ENCODE measurements at regions not wholly inside any gene's neighbourhood (a gene's known extent, or its start where the extent isn't known, plus 50 kb on each side); places are given as distances from the start of the nearest gene placed in this dataset.

DNA sequence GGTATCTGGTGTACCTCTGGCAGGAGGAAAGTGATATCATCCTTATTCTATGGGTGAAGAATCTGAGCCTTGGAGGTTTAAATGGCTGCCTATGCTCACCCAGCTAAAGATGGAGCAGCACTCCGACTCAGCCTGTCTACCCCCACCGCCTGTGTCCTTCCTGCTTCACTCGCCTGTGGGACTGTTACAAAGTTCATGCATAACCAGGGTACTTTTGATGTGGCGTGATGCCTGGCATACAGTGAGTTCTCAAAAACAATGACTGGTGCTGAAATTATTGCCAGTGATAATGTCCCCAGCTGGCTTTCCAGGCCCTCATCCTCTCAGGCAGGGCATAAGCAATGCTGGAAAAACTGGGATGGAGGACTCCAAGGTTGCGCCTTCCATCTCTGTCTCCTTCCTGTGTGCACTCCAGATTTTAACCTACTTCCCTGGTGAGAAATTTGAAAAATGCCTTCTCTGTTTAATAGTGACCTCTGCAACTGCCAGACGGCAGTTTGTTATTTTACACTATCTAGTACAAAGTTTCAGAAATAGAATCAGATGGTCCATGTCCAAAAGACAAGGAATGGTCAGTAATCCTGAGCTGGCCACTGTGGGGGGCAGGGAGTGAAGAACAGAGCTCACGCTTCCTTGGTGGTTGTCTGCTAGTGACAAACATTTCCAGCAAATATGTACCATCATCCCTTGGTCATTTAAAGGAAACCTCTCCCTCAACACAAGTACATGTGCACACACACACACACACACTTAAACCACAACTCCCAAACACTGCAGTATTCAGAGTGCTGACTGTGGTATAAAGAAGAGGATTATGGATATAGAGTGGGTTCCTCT is 86.5 kb upstream of the NMNAT3 start:
- DNase-seq: no peak
- H3K4me1 Mint-ChIP-seq: peaks cover 11% of the 10 kb centered on the region

DNA sequence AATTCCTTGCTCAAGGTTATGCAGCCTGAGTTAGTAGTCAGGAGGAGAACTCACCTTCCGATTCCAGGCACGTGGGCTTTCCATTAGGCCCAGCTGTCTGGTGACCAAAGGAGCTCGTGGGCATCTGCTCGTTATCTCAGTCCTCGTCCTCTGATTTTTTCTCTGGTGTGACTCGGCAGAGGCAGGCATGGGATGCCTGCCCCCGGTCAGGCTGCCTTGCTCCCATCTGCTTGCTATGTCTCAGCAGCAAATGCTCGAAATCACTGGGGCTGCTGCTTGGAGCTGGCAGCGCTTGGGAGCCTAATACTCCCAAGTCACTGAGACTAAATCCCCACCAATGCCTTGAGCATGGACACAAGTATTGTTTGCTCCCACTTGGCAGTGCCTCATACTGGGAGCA is 84.5 kb upstream of the NMNAT3 start:
- H3K27me3 Mint-ChIP-seq: no peaks in the 10 kb centered on the region
- no peaks in the 10 kb centered on the region for H3K9me3 Mint-ChIP-seq
- DNase-seq: no peak
- H3K27ac Mint-ChIP-seq: no peak overlapping the region
- H3K4me3 Mint-ChIP-seq: no peak overlapping the region
- H3K36me3 Mint-ChIP-seq (ENCODE audit: low read depth): no peaks in the 10 kb centered on the region
- ATAC-seq: no peak
- H3K4me1 Mint-ChIP-seq: peaks cover 11% of the 10 kb centered on the region

More for the DNA sequence above, 86.5 kb upstream of the NMNAT3 start:
- H3K4me3 Mint-ChIP-seq: no peak overlapping the region
- no peak overlapping the region for H3K27ac Mint-ChIP-seq
- H3K9me3 Mint-ChIP-seq: no peaks in the 10 kb centered on the region
- H3K27me3 Mint-ChIP-seq: peaks cover under 1% of the 10 kb centered on the region
- H3K36me3 Mint-ChIP-seq (ENCODE audit: low read depth): no peaks in the 10 kb centered on the region
- ATAC-seq: peak; percentile 58

DNA sequence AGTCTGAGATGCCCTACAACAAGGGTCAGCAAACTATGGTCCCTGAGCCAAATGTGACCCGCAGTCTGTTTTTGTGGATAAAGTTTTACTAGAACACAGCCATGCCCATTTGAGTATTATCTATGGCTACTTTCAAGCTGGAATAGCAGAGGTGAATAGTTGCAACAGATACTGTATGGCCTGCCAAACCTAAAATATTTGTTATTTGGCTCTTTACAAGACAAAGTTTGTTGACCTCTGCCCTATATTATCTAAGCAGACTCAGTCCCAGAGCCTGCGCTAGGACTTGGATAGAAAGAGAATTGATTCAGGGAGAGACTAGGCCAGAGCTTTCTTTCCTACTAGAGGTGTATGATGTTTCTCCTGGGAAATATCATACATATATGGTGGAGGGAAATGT is 81.7 kb upstream of the NMNAT3 start:
- Mint-ChIP-seq H3K27me3 (no peaks in the 10 kb centered on the region), H3K36me3 (ENCODE audit: low read depth) (no peaks in the 10 kb centered on the region), H3K4me3 (no peak overlapping the region), H3K4me1 (peaks cover 11% of the 10 kb centered on the region), H3K27ac (no peak overlapping the region), H3K9me3 (no peaks in the 10 kb centered on the region)
- DNase-seq (no peak), ATAC-seq (no peak)

DNA sequence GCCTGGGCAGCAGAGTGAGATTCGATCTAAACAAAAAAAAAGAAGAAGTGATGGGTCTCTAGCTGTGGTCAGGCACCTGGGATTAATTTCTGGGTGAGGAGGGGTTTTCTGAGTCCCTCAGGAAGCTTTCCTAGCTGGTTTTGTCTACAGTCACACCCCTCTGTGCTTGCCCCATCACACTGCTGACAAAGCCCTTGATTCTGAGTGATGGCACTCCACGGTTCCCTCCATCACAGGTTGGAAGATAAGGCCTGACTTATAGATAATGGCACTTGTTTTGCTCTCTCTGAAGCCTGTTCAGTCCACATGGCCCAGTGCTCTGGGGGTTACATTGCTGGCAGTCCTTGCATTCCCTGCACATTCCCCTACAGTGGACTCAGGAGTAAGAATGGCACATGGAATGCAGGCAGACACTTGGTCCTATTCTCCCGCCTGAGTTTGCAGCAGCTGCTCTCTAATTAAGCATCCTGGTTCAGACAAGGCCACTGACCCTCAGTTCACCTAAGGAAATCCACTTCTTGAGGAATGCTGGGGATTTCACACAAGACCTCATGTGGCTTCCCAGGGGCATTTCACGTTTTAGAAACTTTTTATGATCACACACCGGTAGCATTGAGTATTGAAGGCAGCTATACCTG is 81.0 kb upstream of the NMNAT3 start:
- H3K4me1 Mint-ChIP-seq: peaks cover 5% of the 10 kb centered on the region
- DNase-seq: no peak
- H3K27ac Mint-ChIP-seq: no peak overlapping the region
- H3K9me3 Mint-ChIP-seq: no peaks in the 10 kb centered on the region
- ATAC-seq: no peak
- H3K36me3 Mint-ChIP-seq (ENCODE audit: low read depth): no peaks in the 10 kb centered on the region
- no peak overlapping the region for H3K4me3 Mint-ChIP-seq
- H3K27me3 Mint-ChIP-seq: no peaks in the 10 kb centered on the region

DNA sequence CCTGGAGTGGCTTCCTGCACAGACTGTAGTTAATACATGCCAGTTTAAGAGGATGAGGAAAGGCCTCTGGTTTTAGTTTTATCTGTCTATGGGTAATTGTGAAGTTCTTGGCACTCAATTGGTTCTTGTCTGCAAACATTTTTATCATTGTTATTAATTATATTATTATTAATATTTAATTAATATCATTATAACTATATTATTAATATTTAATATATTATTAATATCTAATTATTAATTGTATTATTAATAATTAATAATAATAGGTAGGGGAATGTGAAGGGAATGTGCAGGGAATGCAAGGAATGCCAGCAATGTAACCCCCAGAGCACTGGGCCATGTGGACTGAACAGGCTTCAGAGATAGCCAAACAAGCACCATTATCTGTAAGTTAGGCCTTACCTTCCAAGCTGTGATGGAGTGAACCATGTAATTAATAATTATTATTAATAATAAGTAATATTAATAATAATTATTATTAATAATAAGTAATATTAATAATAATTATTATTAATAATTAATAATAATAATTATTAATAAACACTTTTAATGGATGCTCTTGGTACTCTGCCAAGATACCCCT is 79.8 kb upstream of the NMNAT3 start:
- no peaks in the 10 kb centered on the region for H3K4me1 Mint-ChIP-seq
- DNase-seq: no peak
- ATAC-seq: no peak
- H3K27me3 Mint-ChIP-seq: no peaks in the 10 kb centered on the region
- H3K36me3 Mint-ChIP-seq (ENCODE audit: low read depth): no peaks in the 10 kb centered on the region
- no peak overlapping the region for H3K4me3 Mint-ChIP-seq
- H3K9me3 Mint-ChIP-seq: no peaks in the 10 kb centered on the region
- H3K27ac Mint-ChIP-seq: no peak overlapping the region

DNA sequence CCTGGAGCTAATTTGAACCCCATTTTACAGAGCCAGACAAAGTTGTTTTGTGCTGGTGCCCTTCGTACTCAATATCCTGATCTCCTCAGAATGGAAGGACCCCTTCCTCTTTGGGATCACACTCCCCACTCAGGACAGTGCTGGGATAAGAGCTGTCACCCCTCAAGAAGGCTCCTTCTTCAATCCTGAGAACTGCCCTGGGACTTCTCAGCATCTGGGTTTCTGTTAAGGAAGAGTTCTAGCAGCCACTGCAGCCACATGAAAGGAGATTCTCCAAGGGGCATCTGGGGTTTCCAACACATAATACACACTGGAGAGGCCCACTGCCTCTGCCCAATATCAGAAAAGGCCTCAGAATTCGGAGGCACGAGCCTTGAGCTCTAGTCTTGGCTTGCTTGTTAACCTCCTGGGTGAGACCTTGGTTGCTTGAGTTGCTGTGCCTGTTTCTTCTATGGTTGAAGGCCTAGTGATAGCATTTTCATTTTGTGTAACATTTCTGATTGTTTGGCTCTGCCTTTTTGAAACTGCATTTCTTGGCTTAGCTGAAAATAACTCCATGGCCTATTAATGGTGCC is 78.8 kb upstream of the NMNAT3 start:
- H3K36me3 Mint-ChIP-seq (ENCODE audit: low read depth): no peaks in the 10 kb centered on the region
- H3K27me3 Mint-ChIP-seq: no peaks in the 10 kb centered on the region
- no peak for DNase-seq
- H3K27ac Mint-ChIP-seq: no peak overlapping the region
- H3K4me3 Mint-ChIP-seq: no peak overlapping the region
- H3K4me1 Mint-ChIP-seq: no peaks in the 10 kb centered on the region
- H3K9me3 Mint-ChIP-seq: no peaks in the 10 kb centered on the region
- no peak for ATAC-seq

DNA sequence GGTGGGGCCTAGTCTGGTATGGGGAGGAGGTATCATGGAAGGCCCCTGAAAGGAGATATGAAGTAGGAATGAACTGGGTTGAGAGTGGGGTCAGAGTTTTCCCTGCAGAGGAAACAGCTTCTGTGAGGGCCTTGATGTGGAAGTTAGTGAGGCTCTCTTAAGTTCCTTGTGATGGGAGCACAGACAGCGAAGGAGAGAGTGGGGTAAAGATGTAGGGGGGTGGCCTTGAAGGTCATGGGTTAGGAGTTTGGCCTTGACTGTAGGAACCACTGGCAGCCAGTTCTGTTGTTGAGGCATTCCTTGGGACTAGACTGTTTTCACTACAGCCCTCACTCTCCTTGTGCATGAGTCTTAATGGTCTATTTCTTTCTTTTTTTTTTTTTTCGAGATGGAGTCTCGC is 77.8 kb upstream of the NMNAT3 start:
- Mint-ChIP-seq H3K27me3 (no peaks in the 10 kb centered on the region), H3K4me1 (no peaks in the 10 kb centered on the region), H3K4me3 (no peak overlapping the region), H3K27ac (no peak overlapping the region), H3K36me3 (ENCODE audit: low read depth) (no peaks in the 10 kb centered on the region), H3K9me3 (peaks cover 7% of the 10 kb centered on the region)
- DNase-seq (no peak), ATAC-seq (no peak)

DNA sequence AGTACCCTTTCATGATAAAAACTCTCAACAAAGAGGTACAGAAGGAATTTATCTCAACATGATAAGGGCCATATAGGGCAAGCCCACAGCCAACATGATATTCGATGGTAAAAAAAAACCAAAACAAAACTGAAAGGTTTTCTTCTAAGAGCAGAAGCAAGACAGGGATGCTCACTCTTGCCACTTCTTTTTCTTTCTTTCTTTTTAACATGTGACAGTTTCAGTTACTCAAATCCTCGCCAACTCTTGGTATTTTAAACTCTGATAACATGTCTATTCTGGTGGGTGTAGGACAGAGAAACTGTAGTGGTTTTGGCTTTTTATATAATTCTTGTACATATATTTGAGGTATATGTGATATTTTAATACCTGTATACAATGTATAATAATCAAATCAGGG is 74.0 kb upstream of the NMNAT3 start:
- Mint-ChIP-seq H3K27me3 (no peaks in the 10 kb centered on the region), H3K36me3 (ENCODE audit: low read depth) (no peaks in the 10 kb centered on the region), H3K4me1 (no peaks in the 10 kb centered on the region), H3K27ac (no peak overlapping the region), H3K9me3 (peaks cover 27% of the 10 kb centered on the region), H3K4me3 (no peak overlapping the region)
- DNase-seq (no peak), ATAC-seq (no peak)

DNA sequence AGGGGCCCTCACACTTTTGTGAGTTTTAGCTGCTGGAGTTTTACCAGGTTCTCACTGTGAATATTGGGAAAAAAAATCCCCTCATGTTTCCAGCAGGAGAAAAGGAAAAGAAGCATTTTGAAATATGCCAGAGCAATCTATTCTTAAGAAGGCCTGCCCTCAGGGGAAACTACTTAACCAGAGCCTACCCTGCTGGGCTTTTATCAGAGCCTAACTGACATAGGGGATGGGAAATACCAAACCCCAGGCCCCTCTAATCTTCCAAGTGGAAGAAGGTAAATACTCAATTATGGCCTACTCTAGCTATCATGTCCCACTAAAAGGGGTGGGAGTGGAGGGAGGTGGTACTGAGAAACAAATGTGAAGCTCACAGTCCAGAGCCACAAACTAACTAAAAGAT is 68.7 kb upstream of the NMNAT3 start:
- no peak for DNase-seq
- Mint-ChIP-seq H3K27ac (no peak overlapping the region), H3K4me1 (no peaks in the 10 kb centered on the region), H3K36me3 (ENCODE audit: low read depth) (no peaks in the 10 kb centered on the region), H3K9me3 (peaks cover 27% of the 10 kb centered on the region), H3K27me3 (peaks cover 4% of the 10 kb centered on the region), H3K4me3 (no peak overlapping the region)
- ATAC-seq: no peak

DNA sequence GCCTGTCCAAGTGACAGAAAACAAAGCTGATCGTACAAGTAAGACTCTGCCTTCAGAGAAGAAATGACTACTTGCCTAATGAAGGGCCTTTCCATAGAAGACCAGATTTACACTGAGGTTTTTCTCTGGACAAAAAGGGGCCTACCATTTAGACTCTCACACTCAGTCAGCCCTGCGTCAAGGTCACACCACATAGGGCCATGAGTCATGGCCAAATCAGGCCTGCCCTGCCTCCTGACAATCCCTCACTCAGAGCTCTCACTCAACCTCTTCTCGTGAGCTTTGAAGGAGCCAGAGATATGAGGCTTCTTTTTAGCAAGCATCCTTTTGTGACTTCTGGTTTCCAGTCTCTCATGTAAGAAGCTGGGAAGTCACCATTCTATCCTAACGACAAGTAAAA is 68.1 kb upstream of the NMNAT3 start:
- no peaks in the 10 kb centered on the region for H3K36me3 Mint-ChIP-seq (ENCODE audit: low read depth)
- no peak for ATAC-seq
- no peaks in the 10 kb centered on the region for H3K4me1 Mint-ChIP-seq
- H3K27me3 Mint-ChIP-seq: peaks cover 4% of the 10 kb centered on the region
- DNase-seq: no peak
- no peak overlapping the region for H3K27ac Mint-ChIP-seq
- H3K9me3 Mint-ChIP-seq: peaks cover 23% of the 10 kb centered on the region
- no peak overlapping the region for H3K4me3 Mint-ChIP-seq

DNA sequence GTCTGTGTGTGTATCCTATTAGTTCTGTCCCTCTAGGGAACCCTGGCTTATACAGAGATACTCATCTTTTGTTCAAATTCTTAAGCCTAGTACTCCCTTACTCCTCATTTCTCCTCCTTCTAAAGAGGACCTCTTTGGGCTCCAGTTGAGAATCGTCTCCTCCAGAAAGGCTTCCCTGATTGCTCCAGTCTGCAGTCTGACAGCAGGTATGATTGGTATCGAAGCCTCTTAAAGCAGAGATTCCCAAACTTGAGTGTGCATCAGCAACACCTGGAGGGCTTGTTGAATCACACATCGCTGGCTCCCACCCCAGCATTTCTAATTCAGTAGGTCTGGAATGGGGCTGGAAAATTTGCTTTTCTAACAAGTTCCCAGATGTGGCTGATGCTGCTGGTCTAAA is 60.9 kb upstream of the NMNAT3 start:
- peaks cover 4% of the 10 kb centered on the region for H3K27me3 Mint-ChIP-seq
- no peak for ATAC-seq
- no peaks in the 10 kb centered on the region for H3K9me3 Mint-ChIP-seq
- H3K36me3 Mint-ChIP-seq (ENCODE audit: low read depth): no peaks in the 10 kb centered on the region
- H3K4me1 Mint-ChIP-seq: no peaks in the 10 kb centered on the region
- no peak for DNase-seq
- H3K27ac Mint-ChIP-seq: no peak overlapping the region
- no peak overlapping the region for H3K4me3 Mint-ChIP-seq

DNA sequence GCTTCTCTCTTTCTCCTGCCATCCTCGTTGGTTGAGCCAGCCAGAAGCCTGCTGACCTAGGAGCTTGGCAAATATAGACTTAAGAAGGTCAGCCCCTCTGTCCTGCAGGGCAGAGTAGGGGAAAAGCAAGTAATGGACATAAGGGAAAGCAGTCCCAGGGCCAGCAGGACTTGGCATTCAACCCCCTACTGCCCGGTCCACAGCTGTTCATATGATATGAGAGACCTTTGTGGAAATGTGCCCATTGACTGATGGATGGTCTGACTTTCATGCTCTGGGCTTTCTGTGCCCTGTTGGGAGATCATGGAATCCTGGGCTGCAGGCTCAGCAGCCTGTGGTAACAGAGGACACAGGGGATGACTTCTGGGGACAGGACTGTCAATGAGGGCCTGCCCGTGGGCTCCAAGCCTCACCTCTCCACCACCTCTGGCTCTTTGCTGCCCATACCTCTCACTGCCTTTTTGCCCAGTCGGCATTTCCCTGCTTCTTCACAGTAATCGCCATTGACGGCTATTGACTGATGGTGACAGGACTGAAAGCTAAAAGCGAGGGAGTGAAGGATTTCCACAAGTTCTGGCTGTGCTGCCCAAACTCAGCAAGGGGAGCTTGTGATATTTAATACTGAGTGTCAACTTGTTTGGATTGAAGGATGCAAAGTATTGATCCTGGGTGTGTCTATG is 60.0 kb upstream of the NMNAT3 start:
- no peaks in the 10 kb centered on the region for H3K36me3 Mint-ChIP-seq (ENCODE audit: low read depth)
- no peak overlapping the region for H3K27ac Mint-ChIP-seq
- DNase-seq (no peak), ATAC-seq (no peak)
- H3K4me1 Mint-ChIP-seq: no peaks in the 10 kb centered on the region
- H3K27me3 Mint-ChIP-seq: peaks cover 2% of the 10 kb centered on the region
- H3K4me3 Mint-ChIP-seq: no peak overlapping the region
- H3K9me3 Mint-ChIP-seq: no peaks in the 10 kb centered on the region

DNA sequence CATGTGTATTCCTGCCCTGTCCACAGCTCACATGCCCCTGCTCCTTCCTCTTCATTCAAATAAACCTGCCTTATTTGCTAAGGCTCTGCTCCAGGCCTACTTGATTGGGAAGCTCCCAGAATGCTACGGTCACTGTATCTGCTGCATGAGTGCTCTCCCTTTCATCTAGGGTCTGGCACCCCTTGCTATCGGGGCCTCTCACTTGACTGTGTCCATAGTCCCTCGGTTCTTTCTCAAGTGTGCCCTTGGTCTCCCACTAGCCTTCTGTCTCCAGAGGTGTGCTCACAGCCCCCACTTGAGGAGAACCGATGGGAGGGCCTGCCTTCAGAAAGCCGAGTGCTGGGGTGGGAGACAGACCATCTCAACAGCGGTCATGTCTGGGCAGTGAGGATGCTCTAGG is 57.4 kb upstream of the NMNAT3 start:
- Mint-ChIP-seq H3K27me3 (no peaks in the 10 kb centered on the region), H3K27ac (no peak overlapping the region), H3K4me1 (no peaks in the 10 kb centered on the region), H3K36me3 (ENCODE audit: low read depth) (no peaks in the 10 kb centered on the region), H3K4me3 (no peak overlapping the region), H3K9me3 (no peaks in the 10 kb centered on the region)
- ATAC-seq (no peak), DNase-seq (no peak)

DNA sequence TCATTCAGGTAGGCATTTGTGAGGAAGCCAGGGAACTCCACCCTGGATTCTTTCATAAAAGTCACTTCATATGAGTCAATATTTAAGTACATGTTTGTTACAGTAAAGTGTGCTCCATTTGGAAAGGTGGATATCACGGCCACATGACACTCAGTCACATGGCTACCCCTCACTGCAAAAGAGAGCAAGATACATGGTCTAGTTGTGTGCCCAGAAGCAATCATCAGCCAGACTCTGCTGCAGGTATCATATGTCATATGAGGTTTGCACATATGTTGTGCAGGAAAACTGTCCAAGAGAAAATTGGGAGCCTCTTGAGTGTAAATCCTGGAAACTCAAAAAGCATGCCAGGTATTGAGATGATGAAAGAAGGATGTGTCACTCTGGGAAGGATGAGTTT is 55.0 kb upstream of the NMNAT3 start:
- H3K9me3 Mint-ChIP-seq: no peaks in the 10 kb centered on the region
- no peaks in the 10 kb centered on the region for H3K27me3 Mint-ChIP-seq
- H3K4me1 Mint-ChIP-seq: no peaks in the 10 kb centered on the region

More for the DNA sequence above, 55.0 kb upstream of the NMNAT3 start:
- Mint-ChIP-seq H3K36me3 (ENCODE audit: low read depth) (no peaks in the 10 kb centered on the region), H3K4me3 (no peak overlapping the region), H3K27ac (no peak overlapping the region)
- ATAC-seq (no peak), DNase-seq (no peak)
